Left ventricle myocardium superior (tissue), 1 donor: ENCODE measurements at regions not wholly inside any gene's neighbourhood (a gene's known extent, or its start where the extent isn't known, plus 50 kb on each side); places are given as distances from the start of the nearest gene placed in this dataset.

Experiments
- ATAC-seq: fragments of 200-7000 bp; cut with Tn5 transposase; one replicate; pipeline ENCODE4 v1.9.1; 2020; ENCODE audit warnings: mild to moderate bottlenecking, moderate library complexity
- DNase-seq: peaks from one replicate; pipeline ENCODE4 v3.0.0-alpha.2; 2020
- intact Hi-C: fragments of 100-400 bp; cut with micrococcal nuclease; formaldehyde crosslinking; loops from one replicate; pipeline ENCODE4 v1.11.0; 2022
- donor health status: DM: no; HTN: yes; CAD: no; lungs with severe emphysema.

DNA sequence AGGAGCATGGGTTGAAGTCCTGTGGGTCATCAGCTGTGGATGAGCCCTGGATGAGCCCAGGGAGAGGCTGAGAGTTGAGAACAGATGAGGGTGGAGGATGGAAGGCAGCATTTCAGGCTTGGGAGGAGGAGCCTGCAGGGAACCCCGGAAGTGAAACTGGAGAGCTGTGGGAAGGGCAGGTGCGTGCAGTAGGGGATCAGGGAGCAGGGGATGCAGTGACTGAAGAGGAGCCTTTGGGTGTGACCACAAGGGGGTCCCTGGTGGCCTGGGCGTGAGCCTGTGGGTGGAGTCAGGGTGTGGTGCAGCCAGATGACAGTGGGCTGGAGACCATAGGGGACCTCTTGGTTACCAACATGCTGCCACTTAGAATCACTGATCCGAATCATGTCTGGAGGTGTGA, 115.5 kb downstream of the PAPOLA start:
- ATAC-seq (no peak), DNase-seq (no peak)
- intact Hi-C loops: no loop called here

DNA sequence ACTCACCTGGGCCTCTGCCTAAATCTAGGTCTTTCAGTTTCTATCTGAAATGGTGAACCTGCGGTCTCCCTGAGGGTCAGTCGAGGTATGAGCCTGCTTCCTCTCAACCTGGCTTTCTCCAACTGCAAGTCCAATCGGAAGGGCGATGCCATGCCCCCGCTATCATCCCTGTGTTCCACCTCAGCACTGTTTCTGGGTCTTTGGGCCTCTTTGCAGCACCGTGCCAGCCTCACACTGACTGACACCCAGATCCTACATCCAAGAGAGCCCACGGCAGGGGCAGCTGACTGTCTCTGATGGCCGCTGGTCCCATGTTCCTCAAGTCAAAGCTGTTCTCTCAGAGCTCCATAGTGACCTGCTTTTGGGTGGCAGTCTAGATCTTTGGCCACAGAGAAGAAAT, 120.7 kb downstream of the PAPOLA start:
- ATAC-seq (no peak), DNase-seq (no peak)
- intact Hi-C loops: no loop called here

DNA sequence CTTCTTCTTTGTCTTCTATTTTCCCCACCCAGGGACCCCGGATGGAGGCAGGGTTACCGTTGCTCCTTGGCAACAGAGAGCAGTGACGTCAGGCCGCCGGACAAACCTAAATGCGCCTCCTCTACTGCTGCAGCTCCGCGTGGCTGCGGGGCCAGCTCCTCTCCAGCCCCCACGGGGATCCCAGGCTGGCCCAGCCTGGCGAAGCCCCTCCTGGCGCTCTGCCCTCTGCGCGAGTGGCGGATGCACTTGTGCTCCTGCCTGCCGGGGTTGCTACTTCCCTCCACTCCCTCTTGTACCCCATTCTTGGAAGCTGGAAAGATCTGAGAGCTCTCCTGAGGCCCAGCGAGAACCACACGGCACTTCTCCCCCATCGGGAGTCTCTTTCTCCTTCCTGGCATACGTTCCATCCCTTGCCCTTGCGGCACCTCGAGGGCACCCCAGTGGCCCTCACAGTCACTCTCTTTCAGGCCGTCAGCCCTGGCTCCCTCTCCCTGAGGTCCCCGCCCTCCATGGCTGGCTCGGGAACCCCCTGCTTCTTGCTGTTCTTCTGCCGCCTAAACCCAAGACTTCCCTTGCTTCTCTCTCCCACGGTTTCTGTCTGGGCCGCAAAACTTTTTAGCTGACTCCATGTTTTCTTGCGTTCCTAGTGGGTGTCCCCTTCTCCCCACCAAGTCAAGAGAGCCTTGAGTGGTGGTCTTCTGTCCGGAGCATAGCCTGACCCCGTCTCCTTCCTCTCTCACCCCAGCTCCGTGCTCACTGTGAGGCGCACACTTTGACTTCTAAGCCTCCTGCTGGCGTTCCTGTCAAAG, 121.7 kb downstream of the PAPOLA start:
- DNase-seq (no peak), ATAC-seq (no peak)
- intact Hi-C loops: no loop called here

DNA sequence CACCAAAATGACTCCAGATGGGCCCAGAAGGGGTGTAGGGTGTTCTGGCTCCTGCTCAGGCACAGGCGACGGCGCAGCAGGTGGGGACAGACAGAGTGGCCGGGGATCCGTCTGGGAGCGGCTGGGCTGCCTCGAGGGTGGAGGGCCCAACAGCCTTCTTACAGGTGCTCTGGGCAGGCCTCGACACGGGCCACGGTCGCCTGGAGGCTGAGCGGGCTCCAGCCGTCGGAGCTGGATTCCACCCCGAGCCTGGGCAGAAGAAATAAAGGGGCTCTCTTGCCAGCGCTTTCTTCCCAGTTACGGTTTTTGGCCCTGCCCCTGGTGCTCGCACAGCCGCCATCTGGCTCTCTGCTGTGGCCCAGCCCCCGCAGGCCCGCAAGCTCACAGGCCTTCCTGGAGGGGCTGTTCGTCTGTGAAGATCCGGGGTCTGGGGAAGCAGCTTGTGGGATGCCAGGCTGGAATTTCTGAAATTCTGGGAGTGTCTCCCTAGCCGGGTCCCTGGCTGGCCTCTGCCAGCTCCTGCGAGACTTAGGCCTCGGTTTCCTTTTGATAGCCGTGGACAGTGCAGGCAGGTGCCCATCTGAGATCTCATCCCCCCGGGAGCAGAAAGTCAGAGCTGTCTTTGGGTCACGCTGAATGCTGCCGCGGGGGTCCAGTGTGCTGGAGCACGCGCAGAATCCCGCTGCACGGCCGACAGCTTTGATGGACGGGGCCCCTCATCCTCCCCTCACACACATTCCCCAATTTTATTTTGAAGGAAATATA, 122.7 kb downstream of the PAPOLA start:
- ATAC-seq (no peak), DNase-seq (no peak)
- intact Hi-C loops: no loop called here

DNA sequence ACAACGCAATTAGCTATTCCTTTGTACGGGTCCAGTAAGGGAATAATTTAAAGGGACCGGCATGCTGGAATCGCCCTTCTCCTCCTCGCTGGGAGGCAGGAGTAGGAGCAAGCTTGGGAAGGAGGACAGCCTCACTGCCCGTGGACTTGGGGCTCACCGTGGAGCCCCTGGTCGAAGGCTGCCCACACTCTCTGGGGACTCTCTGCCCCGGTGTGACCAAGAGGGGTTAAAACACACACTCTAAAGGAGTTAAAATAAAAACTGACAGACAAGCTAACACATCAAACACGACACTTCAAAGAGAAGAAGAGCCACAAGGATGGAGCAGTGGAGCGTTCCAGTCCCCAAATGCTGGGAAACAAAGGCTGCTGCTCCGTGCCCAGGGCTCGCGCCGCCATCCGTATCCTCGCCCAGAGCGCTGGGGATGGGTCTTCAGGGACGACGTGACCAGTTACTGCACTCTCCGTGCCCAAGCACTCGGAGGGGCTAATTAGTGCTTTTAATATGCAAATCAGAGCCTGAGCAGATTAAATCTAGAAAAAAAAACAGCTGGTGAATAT, 123.3 kb downstream of the PAPOLA start:
- no peak for DNase-seq
- no peak for ATAC-seq
- intact Hi-C loops: no loop called here

DNA sequence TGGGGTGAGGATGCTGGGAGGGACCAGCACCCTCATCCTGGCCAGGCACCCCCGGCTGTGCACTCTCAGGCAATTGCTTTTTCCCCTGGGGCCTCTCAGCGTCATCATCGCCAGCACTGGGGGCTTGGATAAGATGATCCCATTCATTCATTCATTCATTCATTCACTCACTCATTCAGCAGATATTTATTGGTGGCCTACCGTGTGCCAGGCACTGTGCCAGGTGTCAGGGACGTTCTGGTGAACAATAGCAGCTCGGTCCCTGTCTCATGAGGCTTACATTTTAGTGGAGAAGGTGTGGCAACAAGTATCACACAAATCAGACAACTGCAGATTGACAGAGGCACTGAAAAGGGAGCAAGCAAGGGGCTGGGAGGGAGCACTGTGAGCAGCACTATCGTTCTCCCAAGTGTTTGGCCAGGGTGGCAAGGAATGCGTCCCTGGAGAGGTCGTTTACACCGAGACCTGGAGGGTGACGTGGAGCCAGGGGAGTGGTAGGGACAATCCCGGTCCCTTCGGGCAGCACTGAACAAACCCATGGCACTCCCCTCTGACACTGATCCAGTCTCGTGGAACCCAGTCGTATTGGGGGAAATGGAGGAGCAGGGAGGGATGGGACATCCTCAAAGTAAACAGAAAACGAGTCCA, 124.1 kb downstream of the PAPOLA start:
- ATAC-seq: no peak
- DNase-seq: no peak
- intact Hi-C loops: no loop called here

DNA sequence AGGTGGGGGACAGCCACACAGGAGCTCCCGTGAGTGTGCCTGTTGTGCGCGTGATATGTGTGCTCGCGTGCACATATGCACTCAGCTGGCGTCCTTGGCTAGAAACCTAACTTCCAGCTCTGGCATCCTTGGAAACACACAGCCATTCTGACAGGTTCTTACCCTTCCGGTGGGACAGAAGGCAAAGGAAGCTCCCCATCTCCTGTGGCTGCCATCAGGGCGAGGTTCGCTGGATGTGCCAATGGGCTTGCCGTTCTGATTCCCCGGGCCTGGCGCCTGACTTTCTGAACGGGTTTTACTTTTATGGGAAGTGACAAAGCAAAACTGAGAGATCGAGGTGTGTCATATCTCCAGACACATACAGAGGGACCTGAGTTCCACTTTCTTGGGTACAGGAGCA, 124.7 kb downstream of the PAPOLA start:
- intact Hi-C loops: no loop called here
- no peak for DNase-seq
- ATAC-seq: no peak

DNA sequence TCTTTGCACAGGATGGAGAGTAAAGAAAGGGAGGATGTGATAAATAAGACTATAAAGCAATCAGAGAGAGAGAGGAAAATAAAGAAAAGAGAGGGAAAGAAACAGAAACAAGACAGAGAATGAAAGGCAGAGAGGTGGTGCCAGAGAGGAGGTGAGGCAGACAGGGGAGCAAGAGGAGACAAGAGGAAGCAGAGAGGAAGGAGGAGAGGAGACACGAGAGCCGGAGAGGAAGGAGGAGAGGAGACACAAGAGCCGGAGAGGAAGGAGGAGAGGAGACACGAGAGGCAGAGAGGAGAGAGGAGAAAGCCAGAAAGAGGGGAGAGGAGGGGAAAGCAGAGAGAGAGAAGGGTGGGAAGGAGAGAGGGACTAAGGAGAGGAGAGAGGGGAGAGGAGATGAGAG, 125.2 kb downstream of the PAPOLA start:
- DNase-seq (no peak), ATAC-seq (no peak)
- intact Hi-C loops: no loop called here

DNA sequence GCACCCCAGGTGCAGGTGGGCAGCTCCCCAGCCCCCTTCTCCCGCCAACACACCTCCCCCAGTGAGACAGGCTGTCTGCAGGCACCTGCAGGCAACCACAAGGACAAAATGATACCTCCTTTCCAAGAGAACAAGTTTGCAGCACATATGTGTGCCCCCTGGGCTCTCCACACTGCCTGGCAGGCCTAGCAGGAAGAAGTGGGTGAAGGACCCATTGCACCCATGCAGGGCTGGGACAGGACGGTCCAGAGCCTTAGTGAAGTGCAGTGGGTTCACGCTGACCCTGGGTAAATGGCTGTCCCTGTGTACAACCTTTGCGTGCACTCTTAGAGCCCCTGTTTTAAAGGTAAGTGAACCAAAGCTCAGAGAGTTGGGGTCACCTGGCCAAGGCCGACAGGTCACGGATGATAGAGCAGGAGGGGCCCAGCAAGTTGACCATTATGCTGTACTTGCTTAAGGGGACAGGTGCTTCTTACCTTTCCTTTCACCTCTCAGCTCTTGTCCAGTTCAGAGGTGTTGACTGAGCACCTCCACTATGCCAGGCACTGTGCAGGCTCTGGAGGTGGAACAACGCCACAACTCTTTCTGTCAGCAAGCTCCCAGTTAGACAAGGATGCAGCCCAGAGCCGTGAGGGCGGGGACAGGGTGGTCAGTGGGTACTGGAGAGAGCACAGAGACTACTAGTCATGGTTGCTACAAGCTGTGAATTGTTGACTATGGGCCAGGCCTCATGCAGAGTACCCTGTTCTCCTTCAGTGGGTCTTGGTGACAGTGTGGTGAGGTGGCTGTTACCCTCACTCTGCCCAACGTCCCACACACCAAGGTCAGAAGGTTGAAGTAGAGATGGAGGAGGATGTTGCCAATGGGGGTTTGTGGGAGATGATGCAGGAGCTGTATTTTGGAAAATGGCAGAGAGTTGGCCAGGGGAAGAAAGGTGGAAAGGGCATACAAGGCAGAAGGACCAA, 125.9 kb downstream of the PAPOLA start:
- DNase-seq (no peak), ATAC-seq (no peak)
- intact Hi-C loops: no loop called here

DNA sequence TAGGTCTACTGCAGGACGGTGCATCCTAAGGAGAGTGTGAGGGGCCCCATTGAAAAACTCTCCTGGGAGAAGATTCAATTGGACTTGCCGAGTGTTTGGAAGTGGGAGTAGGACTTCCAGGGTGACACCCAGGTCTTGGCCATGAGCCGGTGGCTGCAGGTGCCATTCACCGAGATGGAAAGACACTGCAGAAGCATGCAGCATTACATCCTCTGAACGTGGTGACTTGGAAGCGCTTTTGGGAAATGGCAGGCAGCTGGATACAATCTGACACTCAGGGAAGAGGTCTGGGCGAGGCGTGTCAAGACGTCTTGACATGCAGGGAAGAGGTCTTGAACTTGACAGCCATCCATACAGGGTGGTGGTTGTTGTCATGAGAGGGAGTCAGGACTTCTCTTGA, 126.9 kb downstream of the PAPOLA start:
- intact Hi-C loops: no loop called here
- no peak for ATAC-seq
- no peak for DNase-seq

DNA sequence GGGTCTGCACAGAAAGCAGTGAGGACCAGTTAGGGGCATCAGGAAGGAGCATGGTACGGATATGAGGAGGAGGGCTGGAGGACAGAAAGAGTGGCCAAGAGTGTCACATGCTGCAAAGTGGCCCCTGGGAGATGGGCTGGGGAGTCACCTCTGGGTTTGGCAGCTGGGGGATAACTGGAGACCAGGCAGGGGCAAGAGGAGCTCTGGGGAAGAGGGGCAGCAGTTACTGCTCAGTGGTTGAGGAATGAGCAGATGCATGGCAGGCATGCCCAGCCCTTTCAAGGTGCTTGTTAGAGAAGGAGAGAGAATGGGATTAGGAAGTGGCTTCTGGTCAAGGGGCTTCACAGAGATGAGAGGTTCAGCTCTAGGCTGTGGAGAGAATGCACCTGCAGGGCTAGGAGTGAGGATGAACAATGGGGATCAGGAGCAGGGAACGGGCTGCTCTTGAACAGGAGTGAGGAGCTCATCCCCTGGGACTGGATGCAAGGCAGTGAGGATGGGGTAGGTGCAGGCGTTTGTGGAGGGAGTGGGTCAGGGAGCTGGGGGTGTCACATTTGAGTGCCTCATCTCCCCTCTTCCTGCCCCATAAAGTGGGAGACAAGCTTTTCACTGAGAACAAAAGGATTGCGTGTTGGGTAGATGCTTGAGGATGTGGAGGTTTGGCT, 127.5 kb downstream of the PAPOLA start:
- no peak for DNase-seq
- intact Hi-C loops: no loop called here
- ATAC-seq: no peak

DNA sequence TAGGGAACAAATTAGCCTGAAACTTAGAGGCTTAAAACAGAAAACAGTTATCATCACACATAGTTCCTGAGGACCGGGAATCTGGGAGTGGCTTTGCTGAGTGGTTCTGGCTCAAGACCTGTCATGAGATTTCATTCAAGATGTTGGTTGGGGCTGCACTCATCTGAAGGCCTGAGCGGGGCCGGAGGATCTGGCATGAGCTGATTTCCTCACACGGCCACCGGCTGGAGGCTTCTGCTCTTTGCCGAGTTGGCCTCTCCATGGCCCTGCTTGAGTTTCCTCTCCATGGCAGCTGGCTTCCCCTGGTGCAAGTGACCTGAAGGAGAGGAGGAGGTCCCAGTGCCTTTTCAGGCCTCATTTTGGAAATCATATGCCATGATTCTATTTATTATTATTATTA, 128.1 kb downstream of the PAPOLA start:
- ATAC-seq: no peak
- no peak for DNase-seq
- intact Hi-C loops: no loop called here

DNA sequence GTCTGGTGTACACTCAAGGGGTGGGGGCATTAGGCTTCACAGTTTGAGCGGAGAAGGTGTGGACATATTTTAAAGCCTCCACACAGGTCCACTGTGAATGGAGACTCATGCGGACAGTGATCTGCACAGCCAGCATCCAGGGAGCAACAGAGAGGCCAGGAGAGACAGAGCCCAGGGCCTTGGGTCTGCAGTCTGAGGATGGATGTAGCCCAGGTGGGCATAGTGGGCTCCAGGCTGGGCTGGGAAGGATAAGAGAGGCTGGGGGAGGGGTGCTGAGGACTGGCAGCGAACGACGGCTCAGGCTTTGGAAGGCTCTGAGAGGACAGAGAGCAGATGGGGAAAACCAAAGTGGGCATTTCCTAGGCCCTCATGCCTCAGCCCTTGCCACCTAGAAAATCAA, 128.8 kb downstream of the PAPOLA start:
- intact Hi-C loops: no loop called here
- ATAC-seq (no peak), DNase-seq (no peak)

DNA sequence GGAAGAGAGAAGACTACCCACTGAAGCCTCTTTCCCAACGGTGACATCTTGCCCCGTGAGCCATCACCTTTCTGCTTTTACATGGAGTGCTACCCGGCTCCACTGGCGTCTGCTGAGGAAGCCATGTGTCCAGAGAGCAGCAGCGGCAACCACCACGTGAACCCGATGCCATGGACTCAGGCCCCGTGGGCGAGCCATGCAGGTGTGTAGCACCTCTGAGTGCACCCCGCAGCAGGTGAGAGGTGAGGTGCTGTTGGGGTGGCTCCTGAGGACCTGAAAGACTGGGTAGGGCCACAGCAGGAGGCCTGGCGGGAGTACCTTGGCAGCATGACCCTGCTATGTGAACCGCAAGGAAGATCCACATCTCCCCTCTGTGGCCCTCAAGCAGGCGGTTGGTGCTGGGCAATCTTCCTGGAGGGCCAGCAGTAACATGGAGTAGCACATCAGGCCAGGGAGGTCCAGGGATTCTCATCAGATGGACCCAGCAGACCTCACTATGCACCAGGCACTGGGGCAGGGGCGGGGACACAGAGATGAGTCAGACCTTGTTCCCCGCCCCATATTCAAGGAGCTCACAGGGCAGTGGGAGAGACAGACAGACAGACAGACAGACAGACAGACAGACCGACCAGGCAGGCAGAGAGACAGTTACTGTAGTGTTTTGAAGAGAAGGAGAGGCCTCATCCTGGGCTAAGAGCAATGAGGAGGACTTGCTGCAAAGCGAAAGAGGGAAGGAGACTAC, 129.6 kb downstream of the PAPOLA start:
- DNase-seq: no peak
- no peak for ATAC-seq
- intact Hi-C loops: no loop called here

DNA sequence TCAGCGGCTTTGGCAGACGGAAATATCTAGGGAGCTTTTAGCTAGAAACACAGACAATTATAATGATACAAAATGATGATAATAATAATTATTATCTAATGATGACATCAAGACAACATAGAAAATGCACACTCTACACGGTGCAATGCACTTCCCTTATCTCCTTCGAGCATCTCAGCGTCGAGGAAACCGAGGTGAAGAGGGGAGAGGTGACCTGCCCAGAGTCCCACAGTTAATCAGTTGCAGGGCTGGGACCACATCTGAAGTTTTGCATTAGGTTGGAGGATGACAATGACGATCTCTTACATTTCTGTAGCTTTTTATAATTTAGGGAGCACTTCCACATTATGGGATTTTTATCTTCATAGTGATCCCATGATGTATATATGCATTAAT, 130.2 kb downstream of the PAPOLA start:
- intact Hi-C loops: no loop called here
- ATAC-seq (no peak), DNase-seq (no peak)

DNA sequence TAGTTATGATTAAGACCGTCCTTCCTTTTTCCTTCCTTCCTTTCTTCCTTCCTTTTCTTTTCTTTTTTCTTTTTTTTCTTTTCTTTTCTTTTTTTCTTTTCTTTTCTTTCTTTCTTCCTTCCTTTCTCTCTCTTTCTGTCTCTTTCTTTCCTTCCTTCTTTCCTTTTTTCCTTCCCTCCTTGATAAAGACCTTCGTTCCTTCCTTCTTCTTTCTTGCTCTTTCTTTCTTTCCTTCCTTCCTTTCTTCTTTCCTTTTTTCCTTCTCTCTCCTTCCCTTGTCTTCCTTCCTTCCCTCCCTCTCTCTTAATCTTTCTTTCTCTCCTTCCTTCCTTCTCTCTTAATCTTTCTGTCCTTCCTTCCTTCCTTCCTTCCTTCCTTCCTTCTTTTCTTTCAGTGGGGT, 130.9 kb downstream of the PAPOLA start:
- no peak for DNase-seq
- intact Hi-C loops: no loop called here
- no peak for ATAC-seq

DNA sequence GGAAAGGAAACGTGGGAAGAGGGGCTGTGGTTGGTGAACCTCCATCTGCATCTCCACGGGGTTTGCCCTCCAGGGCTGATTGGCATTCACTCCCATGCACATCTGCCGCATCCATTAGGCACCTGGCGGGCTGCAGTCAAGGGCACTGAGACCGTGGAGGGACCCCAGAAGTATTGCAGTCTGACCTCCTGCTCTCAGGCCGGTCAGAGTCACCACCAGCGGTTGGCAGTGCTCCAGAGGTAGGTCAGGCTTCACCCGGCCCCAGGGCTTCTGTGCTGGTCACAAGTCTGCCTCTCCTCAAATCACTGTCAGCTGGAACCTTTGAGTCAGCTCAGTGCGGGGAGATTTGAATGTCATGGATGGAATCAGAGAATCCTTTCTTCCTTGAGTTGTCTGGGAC, 132.3 kb downstream of the PAPOLA start:
- DNase-seq (no peak), ATAC-seq (no peak)
- intact Hi-C loops: no loop called here

DNA sequence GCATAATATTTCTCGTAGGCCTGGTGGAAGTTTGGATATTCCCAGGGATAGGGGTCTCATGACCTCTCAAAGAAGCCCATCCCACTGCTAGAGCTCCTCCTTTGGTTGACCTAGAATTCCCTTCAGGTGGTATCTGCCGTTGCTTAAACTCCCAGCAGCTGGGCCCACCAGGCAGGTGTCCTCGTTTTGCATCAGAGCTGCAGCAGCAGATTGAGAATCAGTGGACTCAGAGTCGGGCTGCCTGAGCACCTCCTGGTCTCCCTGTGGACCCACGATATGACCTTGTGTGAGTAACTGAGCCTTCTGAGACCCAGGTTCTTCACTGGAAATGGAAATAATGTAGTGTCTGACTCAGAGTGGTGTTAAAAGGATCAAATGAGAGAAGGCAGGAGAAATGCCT, 132.7 kb downstream of the PAPOLA start:
- ATAC-seq (no peak), DNase-seq (no peak)
- intact Hi-C loops: no loop called here
